ENCODE measurements at regions not wholly inside any gene's neighbourhood (a gene's known extent, or its start where the extent isn't known, plus 50 kb on each side); places are given as distances from the start of the nearest gene placed in this dataset.

GRCh38 chr9:18314316-18314715, 159.6 kb upstream of the ADAMTSL1 start:
- no TSS peak for BruUV-seq (replicated peaks)
- no peaks in the 10 kb centered on the region for H3K36me3 ChIP-seq (ENCODE audit: low read depth, low read length)
- CTCF ChIA-PET, result no interaction called here
- H3K79me2 ChIP-seq (ENCODE audit: low read length), result no peaks in the 10 kb centered on the region
- H4K20me1 ChIP-seq (ENCODE audit: low read length), result no peaks in the 10 kb centered on the region
- ATAC-seq (no peak), DNase-seq (no peak)
- H3K9ac ChIP-seq (ENCODE audit: low read length), result no peak overlapping the region
- no peaks in the 10 kb centered on the region for H3K27me3 ChIP-seq (ENCODE audit: low read length)
- H3K4me3 ChIP-seq (ENCODE audit: low read length), result no peak overlapping the region
- H3K4me2 ChIP-seq (ENCODE audit: low read length), result no peak overlapping the region
- no peaks in the 10 kb centered on the region for H3K9me2 ChIP-seq (replicated peaks; ENCODE audit: low read length)
- no peaks in the 10 kb centered on the region for H3F3A ChIP-seq (ENCODE audit: low read length, unreplicated experiment)
- TF ChIP-seq CTCF (conservative IDR thresholded peaks at IDR 0.05; ENCODE audit: low read depth, low read length) (no peak), EZH2 (IDR thresholded peaks at IDR 0.05; ENCODE audit: low read length, unreplicated experiment) (no peak), EZH2phosphoT487 (IDR thresholded peaks at IDR 0.05; ENCODE audit: borderline replicate concordance, low read length) (no peak)
- POLR2A ChIA-PET (ENCODE audit: unreplicated experiment), result no interaction called here
- no peak overlapping the region for H3K27ac ChIP-seq (ENCODE audit: low read length)
- no peaks in the 10 kb centered on the region for H3K9me3 ChIP-seq (ENCODE audit: low read length)
- no peak overlapping the region for H2AFZ ChIP-seq (ENCODE audit: low read length)
- intact Hi-C loops (cut with micrococcal nuclease), result no loop called here
- H3K4me1 ChIP-seq (ENCODE audit: insufficient read depth, low read length), result peaks cover 6% of the 10 kb centered on the region; the same call in 1 of the 2 replicates

GRCh38 chr9:18317896-18318295, 156.1 kb upstream of the ADAMTSL1 start:
- ChIA-PET POLR2A (ENCODE audit: unreplicated experiment) (no interaction called here), CTCF (no interaction called here)
- Histone ChIP-seq H3K9ac (ENCODE audit: low read length) (no peak overlapping the region), H3K4me1 (ENCODE audit: insufficient read depth, low read length) (peaks cover 6% of the 10 kb centered on the region; the same call in 1 of the 2 replicates), H3K79me2 (ENCODE audit: low read length) (no peaks in the 10 kb centered on the region), H3K27ac (ENCODE audit: low read length) (no peak overlapping the region), H2AFZ (ENCODE audit: low read length) (no peak overlapping the region), H3K4me2 (ENCODE audit: low read length) (no peak overlapping the region), H3K27me3 (ENCODE audit: low read length) (no peaks in the 10 kb centered on the region), H3K36me3 (ENCODE audit: low read depth, low read length) (no peaks in the 10 kb centered on the region), H3K9me2 (replicated peaks; ENCODE audit: low read length) (no peaks in the 10 kb centered on the region), H3F3A (ENCODE audit: low read length, unreplicated experiment) (no peaks in the 10 kb centered on the region), H3K9me3 (ENCODE audit: low read length) (no peaks in the 10 kb centered on the region), H4K20me1 (ENCODE audit: low read length) (no peaks in the 10 kb centered on the region), H3K4me3 (ENCODE audit: low read length) (no peak overlapping the region)
- DNase-seq (no peak), ATAC-seq (no peak)
- intact Hi-C loops (cut with micrococcal nuclease), result no loop called here
- no TSS peak for BruUV-seq (replicated peaks)
- TF ChIP-seq EZH2 (IDR thresholded peaks at IDR 0.05; ENCODE audit: low read length, unreplicated experiment), result no peak
- no peak for TF ChIP-seq EZH2phosphoT487 (IDR thresholded peaks at IDR 0.05; ENCODE audit: borderline replicate concordance, low read length)
- no peak for TF ChIP-seq CTCF (conservative IDR thresholded peaks at IDR 0.05; ENCODE audit: low read depth, low read length)

- ChIA-PET POLR2A (ENCODE audit: unreplicated experiment) (no interaction called here), CTCF (no interaction called here)
- H3K27ac ChIP-seq (ENCODE audit: low read length), result no peak overlapping the region
- ATAC-seq (no peak), DNase-seq (no peak)
- TF ChIP-seq EZH2 (IDR thresholded peaks at IDR 0.05; ENCODE audit: low read length, unreplicated experiment) (no peak), EZH2phosphoT487 (IDR thresholded peaks at IDR 0.05; ENCODE audit: borderline replicate concordance, low read length) (no peak), CTCF (conservative IDR thresholded peaks at IDR 0.05; ENCODE audit: low read depth, low read length) (0 out of 2 replicates have a peak, but pooled peaks have one; percentile 9)
- no peak overlapping the region for H3K9ac ChIP-seq (ENCODE audit: low read length)
- H3K4me2 ChIP-seq (ENCODE audit: low read length), result no peak overlapping the region
- peaks cover 6% of the 10 kb centered on the region; the same call in 1 of the 2 replicates for H3K4me1 ChIP-seq (ENCODE audit: insufficient read depth, low read length)
- no peaks in the 10 kb centered on the region for H3K27me3 ChIP-seq (ENCODE audit: low read length)
- no TSS peak for BruUV-seq (replicated peaks)
- intact Hi-C loops (cut with micrococcal nuclease), result no loop called here
- H3K9me2 ChIP-seq (replicated peaks; ENCODE audit: low read length), result no peaks in the 10 kb centered on the region
- no peak overlapping the region for H2AFZ ChIP-seq (ENCODE audit: low read length)
- no peaks in the 10 kb centered on the region for H3K79me2 ChIP-seq (ENCODE audit: low read length)
- no peaks in the 10 kb centered on the region for H3F3A ChIP-seq (ENCODE audit: low read length, unreplicated experiment)
- H4K20me1 ChIP-seq (ENCODE audit: low read length), result no peaks in the 10 kb centered on the region
- H3K36me3 ChIP-seq (ENCODE audit: low read depth, low read length), result no peaks in the 10 kb centered on the region
- H3K9me3 ChIP-seq (ENCODE audit: low read length), result no peaks in the 10 kb centered on the region
- H3K4me3 ChIP-seq (ENCODE audit: low read length), result no peak overlapping the region
Observed at GRCh38 chr9:18319918-18320445, 154.0 kb upstream of the ADAMTSL1 start.
